Uterus (tissue), 3 donors: ENCODE measurements at regions not wholly inside any gene's neighbourhood (a gene's known extent, or its start where the extent isn't known, plus 50 kb on each side); places are given as distances from the start of the nearest gene placed in this dataset.

Source experiments
- DNase-seq, 2 donors: peaks; one replicate each; pipeline ENCODE4 v3.0.0-alpha.2; 2019 to 2020
- H3K27ac ChIP-seq, 2 donors: fragments of 200-600 bp; sonication (generic); 1 replicate in 1 of 2; 2 replicates in 1 of 2; pipeline ENCODE4 v1.5.1; 2016 to 2018
- H3K27me3 ChIP-seq, 2 donors: fragments of 200-600 bp; sonication (generic); one replicate each; pipeline ENCODE4 v1.5.1; 2018 to 2019; ENCODE audit warnings: control low read depth in 1 of 2
- H3K36me3 ChIP-seq, 2 donors: fragments of 200-600 bp; sonication (generic); one replicate each; pipeline ENCODE4 v1.5.1; 2019; ENCODE audit warnings: control low read depth in 1 of 2
- H3K4me1 ChIP-seq, 2 donors: fragments of 200-600 bp; sonication (generic); one replicate each; pipeline ENCODE4 v1.5.1; 2018 to 2019; ENCODE audit warnings: control low read depth in 1 of 2
- H3K4me3 ChIP-seq, 2 donors: fragments of 200-600 bp; sonication (generic); 1 replicate in 1 of 2; 2 replicates in 1 of 2; pipeline ENCODE4 v1.5.1; 2018 to 2019; ENCODE audit warnings: mild to moderate bottlenecking in 1 of 2
- H3K9me3 ChIP-seq, 2 donors: fragments of 200-600 bp; sonication (generic); one replicate each; pipeline ENCODE4 v1.5.1; 2019; ENCODE audit warnings: control low read depth in 1 of 2
- POLR2A ChIP-seq, 2 donors: fragments of 450-650 bp; IDR thresholded peaks; one replicate each; pipeline ENCODE4 v1.6.1; 2016; ENCODE audit warnings: antibody characterized with exemption in 2 of 2, mild to moderate bottlenecking in 1 of 2, moderate library complexity in 1 of 2
- intact Hi-C: fragments of 100-400 bp; cut with DNase I; formaldehyde crosslinking; loops from one replicate; pipeline ENCODE4 v1.15.1; 2023; ENCODE audit warnings: low total_unique reads
- TF ChIP-seq, protein P1 (sequence below), 4 experiments: fragments of 200-600 bp in 2 of 4; fragments of 450-650 bp in 2 of 4; sonication (generic) in 2 of 4; IDR thresholded peaks; one replicate each; pipeline ENCODE4 v1.5.1; 2016 to 2019; ENCODE audit warnings: antibody characterized with exemption in 4 of 4, mild to moderate bottlenecking in 2 of 4, moderate library complexity in 1 of 4
- donor health status: DM: yes; HTN: yes; CAD: no.

DNA sequence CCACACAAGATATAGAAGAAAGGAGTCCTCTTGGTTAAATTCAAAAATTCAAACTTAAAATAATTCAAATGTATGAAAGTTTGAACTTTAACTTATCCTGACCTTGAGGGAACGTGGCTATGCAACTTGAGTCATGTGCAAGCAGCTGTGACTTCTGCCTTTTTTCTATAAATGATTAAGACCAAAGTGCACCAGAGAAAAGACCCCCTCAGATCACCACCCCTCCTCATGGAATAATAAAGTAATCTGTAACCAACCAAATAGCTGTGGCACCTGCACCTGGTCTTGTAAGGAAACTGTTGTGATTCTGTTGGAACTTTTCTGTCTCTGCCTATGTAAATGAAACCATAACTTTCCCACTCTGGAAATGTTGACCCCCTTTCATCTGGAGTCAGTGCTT is 141.1 kb upstream of the GGTLC1 start:
- no peak for TF ChIP-seq POLR2A (IDR thresholded peaks at IDR 0.05)
- TF ChIP-seq, protein P1, sequence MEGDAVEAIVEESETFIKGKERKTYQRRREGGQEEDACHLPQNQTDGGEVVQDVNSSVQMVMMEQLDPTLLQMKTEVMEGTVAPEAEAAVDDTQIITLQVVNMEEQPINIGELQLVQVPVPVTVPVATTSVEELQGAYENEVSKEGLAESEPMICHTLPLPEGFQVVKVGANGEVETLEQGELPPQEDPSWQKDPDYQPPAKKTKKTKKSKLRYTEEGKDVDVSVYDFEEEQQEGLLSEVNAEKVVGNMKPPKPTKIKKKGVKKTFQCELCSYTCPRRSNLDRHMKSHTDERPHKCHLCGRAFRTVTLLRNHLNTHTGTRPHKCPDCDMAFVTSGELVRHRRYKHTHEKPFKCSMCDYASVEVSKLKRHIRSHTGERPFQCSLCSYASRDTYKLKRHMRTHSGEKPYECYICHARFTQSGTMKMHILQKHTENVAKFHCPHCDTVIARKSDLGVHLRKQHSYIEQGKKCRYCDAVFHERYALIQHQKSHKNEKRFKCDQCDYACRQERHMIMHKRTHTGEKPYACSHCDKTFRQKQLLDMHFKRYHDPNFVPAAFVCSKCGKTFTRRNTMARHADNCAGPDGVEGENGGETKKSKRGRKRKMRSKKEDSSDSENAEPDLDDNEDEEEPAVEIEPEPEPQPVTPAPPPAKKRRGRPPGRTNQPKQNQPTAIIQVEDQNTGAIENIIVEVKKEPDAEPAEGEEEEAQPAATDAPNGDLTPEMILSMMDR (IDR thresholded peaks at IDR 0.05): no peak
- H3K9me3 ChIP-seq: no peaks in the 10 kb centered on the region
- no peaks in the 10 kb centered on the region for H3K4me1 ChIP-seq
- no peak overlapping the region for H3K27ac ChIP-seq
- H3K36me3 ChIP-seq: no peaks in the 10 kb centered on the region
- no peak overlapping the region for H3K4me3 ChIP-seq
- no peak for DNase-seq
- intact Hi-C loops: no loop called here
- no peaks in the 10 kb centered on the region for H3K27me3 ChIP-seq

DNA sequence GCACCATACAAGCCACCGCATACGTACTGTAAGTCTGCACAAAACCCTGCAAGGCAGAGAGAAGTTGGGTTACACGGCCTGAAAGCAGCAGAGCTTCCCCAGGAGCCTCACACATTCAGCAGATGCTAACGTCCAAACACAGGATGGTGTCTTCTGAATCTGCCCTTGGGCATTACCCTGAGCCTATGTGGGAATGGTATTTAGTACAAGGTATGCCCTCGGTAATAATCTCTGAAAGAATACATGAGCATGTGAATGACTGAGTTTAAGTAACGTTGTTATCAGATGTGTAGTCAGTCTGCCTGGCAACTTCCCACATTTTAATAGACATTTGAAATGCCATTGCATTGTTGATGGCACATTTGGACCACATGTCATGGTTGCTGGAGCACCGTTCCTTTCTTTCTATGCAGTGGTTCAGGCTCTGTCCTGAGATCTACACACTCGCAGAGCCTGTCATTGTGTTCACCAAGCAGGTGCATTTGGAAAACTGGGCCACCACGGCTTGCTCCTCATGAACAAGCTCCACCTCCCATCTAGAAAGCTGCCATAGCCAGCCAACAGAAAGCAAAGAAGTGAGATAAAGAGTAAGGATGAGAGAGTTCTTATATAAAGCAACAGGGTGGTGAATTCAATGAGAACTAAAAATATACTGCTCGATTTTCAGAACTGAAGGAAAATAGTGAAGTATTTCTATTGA is 136.5 kb upstream of the GGTLC1 start:
- TF ChIP-seq POLR2A (IDR thresholded peaks at IDR 0.05): no peak
- TF ChIP-seq, protein P1 (IDR thresholded peaks at IDR 0.05): no peak
- Histone ChIP-seq H3K9me3 (no peaks in the 10 kb centered on the region), H3K36me3 (no peaks in the 10 kb centered on the region), H3K4me3 (no peak overlapping the region), H3K4me1 (no peaks in the 10 kb centered on the region), H3K27me3 (no peaks in the 10 kb centered on the region), H3K27ac (no peak overlapping the region)
- no peak for DNase-seq
- intact Hi-C loops: no loop called here

DNA sequence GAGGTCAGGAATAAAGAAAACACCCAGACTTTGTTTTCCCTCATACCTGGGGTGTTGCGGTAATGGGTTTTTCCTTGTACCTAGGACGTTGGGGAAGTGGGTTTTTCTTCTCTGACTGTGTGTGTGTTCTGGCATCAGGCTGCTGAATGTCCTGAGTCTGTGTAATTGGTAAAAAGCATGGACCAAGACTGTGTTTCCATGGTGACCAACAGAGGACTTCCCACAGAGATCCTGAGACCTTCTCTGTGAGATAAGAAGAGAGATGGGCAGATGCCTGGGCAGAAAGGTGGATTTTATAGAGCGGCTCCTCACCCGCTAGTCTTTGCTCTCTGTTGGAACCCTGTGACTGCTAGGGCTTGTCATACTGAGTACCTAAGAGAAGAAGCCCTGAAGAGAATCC is 135.4 kb upstream of the GGTLC1 start:
- Histone ChIP-seq H3K36me3 (no peaks in the 10 kb centered on the region), H3K4me1 (no peaks in the 10 kb centered on the region), H3K9me3 (no peaks in the 10 kb centered on the region), H3K4me3 (no peak overlapping the region), H3K27ac (no peak overlapping the region), H3K27me3 (no peaks in the 10 kb centered on the region)
- DNase-seq: no peak
- intact Hi-C loops: no loop called here
- TF ChIP-seq, protein P1 (IDR thresholded peaks at IDR 0.05): no peak
- TF ChIP-seq POLR2A (IDR thresholded peaks at IDR 0.05): no peak

DNA sequence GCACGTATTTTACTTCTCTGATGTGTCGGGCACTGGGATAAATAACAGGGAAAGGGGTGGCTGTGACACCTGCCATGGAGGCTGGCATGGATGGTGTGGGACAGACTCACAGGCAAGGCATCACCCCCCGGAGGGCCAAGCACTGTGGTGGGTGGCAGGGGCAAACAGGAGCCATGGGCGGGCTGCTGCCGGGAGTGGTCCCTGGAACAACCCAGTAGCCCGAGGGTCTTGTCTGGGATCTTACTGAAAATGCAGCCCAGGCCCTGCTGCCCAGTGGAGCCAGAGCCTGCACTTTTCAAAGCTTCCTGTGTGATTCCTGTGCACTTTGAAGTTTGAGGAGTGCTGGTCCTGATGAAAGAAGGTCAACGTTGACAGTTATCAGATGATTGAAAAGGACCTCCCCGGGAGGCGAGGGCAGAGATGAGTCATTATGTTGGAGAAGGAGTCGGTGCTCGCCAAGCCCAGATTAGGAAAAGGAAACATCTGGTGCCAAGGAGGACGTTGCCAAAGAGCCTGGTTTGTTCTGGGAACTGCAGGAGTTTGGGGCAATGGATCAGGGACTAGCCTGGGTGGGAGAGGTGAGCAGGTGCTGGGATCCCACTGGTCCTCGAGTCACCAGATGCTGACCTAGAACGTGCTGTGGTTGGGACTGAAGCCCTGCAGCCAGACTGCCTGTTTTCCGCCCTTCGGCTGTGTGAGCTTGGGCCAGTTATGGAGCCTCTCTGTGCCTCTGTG is 130.0 kb upstream of the GGTLC1 start:
- Histone ChIP-seq H3K27me3 (no peaks in the 10 kb centered on the region), H3K9me3 (no peaks in the 10 kb centered on the region), H3K4me3 (no peak overlapping the region), H3K36me3 (no peaks in the 10 kb centered on the region), H3K4me1 (no peaks in the 10 kb centered on the region), H3K27ac (peak overlapping the region; percentile 35 to 36)
- DNase-seq: peak; percentile 42 to 70
- TF ChIP-seq, protein P1 (IDR thresholded peaks at IDR 0.05): no peak
- TF ChIP-seq POLR2A (IDR thresholded peaks at IDR 0.05): no peak
- intact Hi-C loops: no loop called here

DNA sequence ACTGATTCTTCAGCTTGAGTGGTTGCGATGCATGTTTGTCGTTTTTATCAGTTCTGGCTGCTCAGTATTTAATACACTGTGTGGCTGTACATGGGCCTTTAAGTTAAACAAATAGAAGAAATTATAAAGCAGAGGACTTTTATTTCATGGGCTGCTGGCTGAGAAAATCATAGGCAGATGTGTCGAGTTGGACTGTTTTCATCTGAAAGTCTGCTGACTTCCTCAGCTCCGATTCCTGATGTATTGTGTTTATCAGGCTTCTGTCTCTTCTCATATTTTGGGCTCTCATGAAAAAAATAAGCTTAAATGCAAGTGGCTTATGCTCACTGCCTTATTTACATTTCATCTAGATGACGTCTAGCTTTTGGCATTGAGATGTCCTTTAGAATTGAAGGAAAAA is 129.5 kb upstream of the GGTLC1 start:
- Histone ChIP-seq H3K4me3 (no peak overlapping the region), H3K9me3 (no peaks in the 10 kb centered on the region), H3K27ac (peak overlapping the region in 1 of 2 donors; percentile 35), H3K36me3 (no peaks in the 10 kb centered on the region), H3K4me1 (no peaks in the 10 kb centered on the region), H3K27me3 (no peaks in the 10 kb centered on the region)
- DNase-seq: no peak
- intact Hi-C loops: no loop called here
- no peak for TF ChIP-seq POLR2A (IDR thresholded peaks at IDR 0.05)
- TF ChIP-seq, protein P1 (IDR thresholded peaks at IDR 0.05): no peak
